SW 1271 (cell line): ENCODE measurements at regions not wholly inside any gene's neighbourhood (a gene's known extent, or its start where the extent isn't known, plus 50 kb on each side); places are given as distances from the start of the nearest gene placed in this dataset.

ENCODE experiments used
- DNase-seq, 2 experiments: peaks; one replicate each; lab custom pipeline; 2025; lab: John Stamatoyannopoulos, UW

DNA sequence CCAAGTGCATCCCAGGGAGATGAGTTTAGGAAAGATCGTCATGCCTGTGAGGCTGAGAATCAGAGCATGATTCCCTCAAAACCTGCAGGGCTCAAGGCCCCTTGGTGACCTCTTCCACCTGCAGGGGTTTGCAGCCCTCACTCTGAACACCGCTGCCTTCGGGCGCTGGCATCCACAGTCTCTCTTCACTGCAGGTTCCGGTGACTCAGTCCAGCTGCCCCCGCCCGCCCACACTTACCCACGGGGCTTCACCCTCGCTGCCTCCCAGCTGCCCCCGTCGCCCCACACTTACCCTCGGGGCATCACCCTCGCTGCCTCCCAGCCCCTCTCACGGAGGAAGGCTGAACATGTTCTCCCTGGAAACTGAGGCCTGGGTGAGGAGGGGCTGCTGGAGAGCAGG lies 277.1 kb downstream of the XXYLT1 start:
- no peak for DNase-seq

GRCh38 chr3:194994551-194994981 lies 276.4 kb downstream of the XXYLT1 start:
- DNase-seq: no peak

GRCh38 chr3:194995334-194995733 lies 275.6 kb downstream of the XXYLT1 start:
- DNase-seq: no peak

DNA sequence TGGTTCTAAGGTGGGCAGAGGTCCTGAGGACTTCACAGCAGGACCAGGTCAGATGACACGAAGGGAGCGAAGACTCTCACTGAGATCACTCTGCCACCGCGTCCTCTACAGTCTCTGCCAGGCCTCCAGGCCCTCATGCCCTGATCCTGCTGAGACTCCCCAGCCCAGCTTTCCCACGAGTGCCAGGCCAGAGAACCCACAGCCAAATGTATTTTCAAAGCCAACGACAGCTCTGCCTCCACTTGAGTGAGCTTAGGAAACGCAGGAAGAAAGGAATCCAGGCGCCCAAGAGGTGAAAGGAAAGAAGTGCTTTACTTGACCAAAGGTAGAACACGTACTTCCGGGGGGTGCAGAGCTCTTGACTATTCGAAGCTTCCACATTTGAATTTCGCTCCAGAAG lies 275.0 kb downstream of the XXYLT1 start:
- no peak for DNase-seq

DNA sequence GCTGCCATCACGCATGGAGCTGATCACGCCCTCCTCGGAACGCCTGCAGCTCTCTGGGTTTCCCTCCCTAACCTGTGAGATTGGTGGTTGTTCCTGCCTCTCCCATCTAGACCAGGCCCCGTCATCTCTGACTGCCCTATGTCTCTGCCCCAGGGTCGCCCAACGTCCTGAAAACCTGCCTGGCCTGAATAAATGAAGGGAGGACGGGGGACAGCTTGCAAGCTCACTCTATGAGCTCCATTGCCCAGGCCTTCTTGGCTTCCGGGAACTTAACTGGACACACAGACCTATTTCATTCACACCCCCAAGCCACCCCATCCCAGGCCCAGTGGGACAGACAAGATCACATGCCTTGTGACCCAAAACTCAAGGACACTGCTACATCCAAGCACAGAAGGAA lies 274.2 kb downstream of the XXYLT1 start:
- DNase-seq: no peak

DNA sequence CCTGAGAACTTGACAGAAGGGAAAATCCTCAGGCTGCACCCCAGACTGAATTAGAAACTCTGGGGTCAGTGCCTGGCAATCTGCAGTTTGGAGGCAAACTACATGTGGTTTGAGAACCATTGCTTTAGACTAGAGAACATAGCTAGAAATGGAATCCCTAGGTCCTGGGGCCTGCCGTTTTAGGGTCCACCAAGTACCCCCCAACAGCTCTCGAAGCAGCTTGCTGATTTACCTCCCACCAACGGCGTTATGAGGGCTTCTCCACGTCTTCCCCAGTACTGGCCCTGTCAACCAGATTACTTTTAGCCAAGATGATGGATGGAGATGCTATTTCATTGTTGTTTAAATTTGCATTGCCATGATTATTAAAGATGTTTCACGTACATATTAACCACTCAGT lies 272.5 kb downstream of the XXYLT1 start:
- DNase-seq: no peak

DNA sequence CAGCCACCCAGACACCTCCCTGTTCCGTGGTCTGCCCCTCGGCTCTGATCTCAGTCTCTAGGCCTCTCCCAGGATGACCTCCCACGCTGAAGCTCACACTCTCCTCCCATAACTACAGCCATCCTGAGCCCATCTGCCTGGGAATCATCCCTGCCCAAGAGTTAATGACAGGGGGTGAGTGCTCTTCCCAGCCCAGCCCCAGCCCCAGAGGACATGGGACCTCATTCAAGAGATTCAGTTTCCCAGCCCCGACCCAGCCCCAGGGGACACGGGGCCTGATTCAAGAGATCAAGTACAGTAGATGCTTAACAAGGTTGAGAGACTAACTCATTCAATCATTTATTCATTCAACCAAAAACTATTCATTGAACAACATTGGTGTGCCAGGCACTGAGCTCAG lies 272.0 kb downstream of the XXYLT1 start:
- DNase-seq: no peak

GRCh38 chr3:194999491-194999890 lies 271.5 kb downstream of the XXYLT1 start:
- no peak for DNase-seq

GRCh38 chr3:195001261-195001660 lies 269.7 kb downstream of the XXYLT1 start:
- DNase-seq: no peak

DNA sequence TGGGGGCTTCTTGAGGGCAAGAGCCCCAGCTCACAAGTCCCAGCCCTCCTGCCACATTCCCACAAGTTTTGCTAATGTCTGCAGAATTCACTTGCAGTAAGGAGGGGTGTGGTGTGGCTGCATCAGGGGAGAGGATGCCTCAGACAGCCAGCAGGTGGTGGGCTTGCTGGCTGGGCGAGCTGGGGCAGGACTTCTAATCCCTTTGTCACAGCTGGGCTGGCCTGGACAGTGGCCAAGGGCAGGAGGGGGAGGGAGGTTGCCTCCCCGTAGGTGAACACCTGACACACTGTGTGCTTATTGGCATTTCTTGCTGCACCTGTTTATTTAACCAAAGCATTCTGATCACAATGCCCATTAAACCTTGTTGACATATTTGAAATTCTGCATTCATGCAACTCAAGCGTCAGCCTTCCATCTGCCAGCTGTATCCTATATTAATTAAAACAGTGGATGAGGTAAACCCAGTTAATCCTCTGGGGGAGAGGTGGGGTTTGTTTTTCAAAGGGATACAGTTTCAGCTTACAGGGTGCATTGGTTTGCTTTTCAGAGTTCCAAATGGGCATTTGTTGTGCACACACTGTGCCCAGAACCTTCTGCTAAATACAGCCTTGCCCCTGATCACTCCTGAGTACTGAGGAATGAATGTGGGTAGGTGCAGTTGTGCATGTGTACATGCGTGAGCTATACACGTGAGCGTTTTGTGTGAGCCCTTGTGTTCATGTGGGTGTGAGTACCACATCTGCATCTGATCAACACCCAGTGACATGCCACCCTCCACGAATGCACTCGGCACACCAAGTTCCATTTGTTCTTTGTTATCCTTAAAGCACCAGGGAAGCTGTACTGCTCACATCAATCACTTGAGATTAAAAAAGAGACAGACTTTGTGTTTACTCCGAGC lies 268.7 kb downstream of the XXYLT1 start:
- peak; percentile 23 to 32 for DNase-seq

- no peak for DNase-seq
Measured at GRCh38 chr3:195003006-195003892, 267.7 kb downstream of the XXYLT1 start.

- no peak for DNase-seq
Measured at GRCh38 chr3:195003893-195004289, 267.1 kb downstream of the XXYLT1 start.

DNA sequence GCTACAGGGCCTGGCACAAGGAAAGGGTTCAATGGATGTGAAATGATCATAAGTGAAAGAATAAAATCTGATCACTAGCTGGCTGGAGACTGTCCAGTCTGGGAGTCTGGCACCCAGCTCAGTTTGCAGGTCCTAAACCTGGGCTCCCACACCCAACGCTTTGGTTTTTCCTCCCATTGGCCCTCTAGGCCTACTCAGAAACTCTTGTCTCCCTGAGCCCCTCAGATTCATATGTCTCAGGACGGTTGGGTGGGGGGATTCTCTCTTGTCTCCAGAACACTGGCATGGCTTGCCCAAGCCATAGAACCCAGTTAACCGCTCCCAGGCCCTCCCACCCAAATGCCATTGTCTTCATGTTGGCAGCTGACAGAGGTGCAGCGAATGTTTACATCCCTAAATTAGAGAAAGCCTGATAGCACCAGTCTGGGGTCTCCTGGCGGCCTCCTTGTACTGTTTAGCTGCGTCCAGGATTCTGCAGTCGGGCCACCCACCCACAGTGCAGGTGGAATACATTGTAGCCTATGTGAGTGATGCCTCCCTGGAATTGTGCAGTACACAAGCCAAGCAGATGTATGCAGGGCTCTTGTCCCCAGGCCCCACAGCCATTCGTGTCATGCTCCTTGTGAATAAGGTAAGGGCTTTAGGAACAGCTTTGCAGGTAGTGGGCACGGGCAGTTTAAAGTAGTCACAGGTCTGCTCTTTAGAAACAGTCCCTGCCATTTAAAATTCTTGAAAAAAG lies 266.3 kb downstream of the XXYLT1 start:
- DNase-seq: no peak

GRCh38 chr3:195005251-195005620 lies 265.7 kb downstream of the XXYLT1 start:
- no peak for DNase-seq

- no peak for DNase-seq
Measured at GRCh38 chr3:195005759-195006510, 265.0 kb downstream of the XXYLT1 start.

- DNase-seq: no peak
Measured at GRCh38 chr3:195007151-195007550, 263.8 kb downstream of the XXYLT1 start.

DNA sequence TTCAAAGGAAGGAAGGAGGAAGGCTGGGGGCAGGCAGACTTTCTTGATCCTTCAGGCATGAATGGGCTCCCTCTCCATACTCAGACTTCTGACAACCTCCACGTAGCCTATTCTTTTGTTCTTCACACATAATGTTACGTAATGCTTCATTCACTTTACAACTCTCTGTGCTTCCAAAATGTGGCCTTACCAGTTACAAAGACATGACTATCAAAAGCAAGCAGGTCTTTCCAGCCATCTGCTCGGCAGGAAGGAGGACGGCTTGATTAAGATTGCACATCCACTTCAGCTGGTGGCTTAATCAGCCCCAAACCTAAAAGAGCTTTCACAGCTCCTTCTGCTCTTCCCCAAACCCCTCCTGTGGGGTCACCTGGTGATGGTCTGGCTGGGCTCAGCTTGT lies 263.2 kb downstream of the XXYLT1 start:
- no peak for DNase-seq

- DNase-seq: no peak
Measured at GRCh38 chr3:195008816-195009215, 262.1 kb downstream of the XXYLT1 start.

GRCh38 chr3:195009616-195010015 lies 261.3 kb downstream of the XXYLT1 start:
- no peak for DNase-seq

DNA sequence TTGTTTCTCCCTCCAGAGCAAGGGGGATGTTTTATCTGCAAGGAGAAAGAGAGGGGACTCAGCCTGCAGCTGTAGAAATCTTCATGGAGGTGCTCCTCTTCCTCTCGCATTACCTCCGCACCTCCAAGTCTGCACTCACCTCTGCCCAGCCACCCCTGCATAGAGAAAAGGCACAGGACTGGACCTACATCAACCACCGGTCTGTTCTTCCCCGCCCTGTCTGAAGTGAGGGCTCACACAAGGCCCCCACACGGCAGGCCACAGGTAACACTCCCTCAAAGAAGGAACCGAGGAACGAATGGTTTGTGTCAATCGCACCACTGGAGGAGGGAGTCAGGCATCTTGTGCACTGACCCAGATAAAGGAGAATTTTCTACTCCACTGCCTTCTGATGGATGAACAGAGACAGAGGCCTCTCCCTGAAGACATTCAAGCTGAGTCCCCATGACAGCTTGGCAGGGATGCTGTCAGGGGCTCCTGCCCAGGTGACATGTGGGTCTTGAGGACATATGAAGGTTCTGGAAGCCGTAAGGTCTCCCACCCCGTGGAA lies 260.3 kb downstream of the XXYLT1 start:
- DNase-seq: no peak

DNA sequence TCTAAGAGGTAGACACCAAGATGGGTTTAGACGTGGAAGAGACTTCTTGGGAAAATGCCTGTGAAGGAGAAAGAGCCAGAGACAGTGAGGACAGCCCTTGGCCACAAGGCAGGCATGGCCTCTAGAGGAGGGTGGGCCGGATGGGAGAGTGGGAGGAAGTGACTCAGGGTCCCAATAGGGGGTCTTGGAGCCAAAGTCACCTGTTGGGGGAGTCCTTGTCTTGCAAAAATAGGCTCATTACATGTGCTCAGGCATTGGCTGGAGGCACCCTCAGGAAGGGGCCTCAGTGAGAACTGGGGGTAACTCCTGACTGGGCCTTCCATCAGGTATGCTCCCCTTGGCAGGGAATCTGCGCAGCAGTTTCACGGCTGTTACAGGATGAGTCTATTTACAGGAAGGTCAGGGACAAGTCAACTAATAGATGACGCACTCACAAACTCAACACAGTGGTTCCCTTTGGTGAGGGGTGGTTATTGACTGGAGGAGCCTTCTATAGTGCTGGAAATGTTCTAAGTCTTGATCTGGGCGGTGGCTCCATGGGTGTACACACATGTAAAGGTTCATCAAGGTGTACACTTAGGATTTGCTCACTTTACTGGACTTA lies 259.6 kb downstream of the XXYLT1 start:
- no peak for DNase-seq
